Bronchial epithelial cell (primary cell): ENCODE measurements at regions not wholly inside any gene's neighbourhood (a gene's known extent, or its start where the extent isn't known, plus 50 kb on each side); places are given as distances from the start of the nearest gene placed in this dataset.

Experiments
- DNase-seq: peaks from one replicate; pipeline ENCODE4 v3.0.0-alpha.2; 2010; ENCODE audit warnings: low read depth
- FAIRE-seq: peaks from 2 replicates; lab custom pipeline; 2011; peaks lifted over from hg19 to GRCh38; lab: Jason Lieb, UNC
- H3K27me3 ChIP-seq: 2 replicates; pipeline ENCODE4 v1.5.1; 2011; ENCODE audit warnings: low read length; ENCODE audit not compliant: control insufficient read depth, insufficient read depth
- H3K36me3 ChIP-seq: 2 replicates; pipeline ENCODE4 v1.5.1; 2011; ENCODE audit warnings: low read length; ENCODE audit not compliant: control insufficient read depth, insufficient read depth
- H3K4me3 ChIP-seq: 2 replicates; pipeline ENCODE4 v1.5.1; 2011; ENCODE audit warnings: mild to moderate bottlenecking, low read depth, low read length, control low read depth
- TF ChIP-seq, protein P1 (sequence below): IDR thresholded peaks from 2 replicates; pipeline ENCODE4 v1.5.1; 2011; ENCODE audit warnings: mild to moderate bottlenecking, moderate library complexity, low read length, control low read depth, inconsistent platforms; ENCODE audit not compliant: insufficient read depth, severe bottlenecking

DNA sequence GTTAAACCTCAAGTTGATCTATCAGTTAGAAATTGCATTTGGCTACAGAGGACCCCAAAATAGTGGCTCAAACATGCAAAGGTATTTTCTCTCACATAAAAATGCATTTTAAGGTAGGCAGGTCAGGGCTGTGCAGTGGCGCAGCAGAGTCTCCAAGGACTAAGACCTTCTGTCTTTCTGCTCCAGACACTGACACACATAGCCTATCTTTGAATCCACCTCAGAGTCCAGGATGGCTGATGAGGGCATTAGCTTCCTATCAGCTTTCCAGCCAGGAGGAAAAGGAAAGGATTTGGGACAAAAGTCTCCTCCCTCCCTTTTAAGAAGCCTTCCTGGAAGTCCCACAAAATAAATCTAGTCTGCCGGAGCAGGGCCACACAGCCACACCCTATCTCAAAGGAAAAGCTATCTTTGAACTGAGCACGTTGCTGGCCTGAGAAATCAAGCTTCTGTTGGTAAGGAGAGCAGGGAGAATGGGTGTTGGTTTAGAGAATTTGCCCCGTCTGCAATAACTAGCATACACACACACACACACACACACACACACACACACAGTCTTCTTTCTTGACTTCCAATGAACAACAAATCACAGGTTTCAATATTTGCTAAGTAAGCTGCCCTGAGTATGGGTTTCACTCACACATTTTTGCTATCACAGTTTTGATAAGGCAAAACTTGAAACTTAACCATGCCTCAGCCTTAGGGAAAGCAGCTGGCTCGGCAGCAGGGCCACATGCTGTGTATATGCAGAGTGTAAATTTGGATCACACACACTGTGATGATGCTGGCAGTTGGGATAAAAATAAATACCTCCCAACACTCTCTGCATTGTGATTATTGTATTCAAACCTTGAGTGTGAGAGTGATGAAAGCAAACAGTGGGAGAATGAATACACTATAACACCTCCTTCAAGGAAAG lies 116.6 kb upstream of the MAP3K1 start:
- Histone ChIP-seq H3K4me3 (no peak overlapping the region), H3K27me3 (no peaks in the 10 kb centered on the region), H3K36me3 (no peaks in the 10 kb centered on the region)
- DNase-seq (no peak), FAIRE-seq (peak; percentile 55)
- TF ChIP-seq, protein P1, sequence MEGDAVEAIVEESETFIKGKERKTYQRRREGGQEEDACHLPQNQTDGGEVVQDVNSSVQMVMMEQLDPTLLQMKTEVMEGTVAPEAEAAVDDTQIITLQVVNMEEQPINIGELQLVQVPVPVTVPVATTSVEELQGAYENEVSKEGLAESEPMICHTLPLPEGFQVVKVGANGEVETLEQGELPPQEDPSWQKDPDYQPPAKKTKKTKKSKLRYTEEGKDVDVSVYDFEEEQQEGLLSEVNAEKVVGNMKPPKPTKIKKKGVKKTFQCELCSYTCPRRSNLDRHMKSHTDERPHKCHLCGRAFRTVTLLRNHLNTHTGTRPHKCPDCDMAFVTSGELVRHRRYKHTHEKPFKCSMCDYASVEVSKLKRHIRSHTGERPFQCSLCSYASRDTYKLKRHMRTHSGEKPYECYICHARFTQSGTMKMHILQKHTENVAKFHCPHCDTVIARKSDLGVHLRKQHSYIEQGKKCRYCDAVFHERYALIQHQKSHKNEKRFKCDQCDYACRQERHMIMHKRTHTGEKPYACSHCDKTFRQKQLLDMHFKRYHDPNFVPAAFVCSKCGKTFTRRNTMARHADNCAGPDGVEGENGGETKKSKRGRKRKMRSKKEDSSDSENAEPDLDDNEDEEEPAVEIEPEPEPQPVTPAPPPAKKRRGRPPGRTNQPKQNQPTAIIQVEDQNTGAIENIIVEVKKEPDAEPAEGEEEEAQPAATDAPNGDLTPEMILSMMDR, result no peak

DNA sequence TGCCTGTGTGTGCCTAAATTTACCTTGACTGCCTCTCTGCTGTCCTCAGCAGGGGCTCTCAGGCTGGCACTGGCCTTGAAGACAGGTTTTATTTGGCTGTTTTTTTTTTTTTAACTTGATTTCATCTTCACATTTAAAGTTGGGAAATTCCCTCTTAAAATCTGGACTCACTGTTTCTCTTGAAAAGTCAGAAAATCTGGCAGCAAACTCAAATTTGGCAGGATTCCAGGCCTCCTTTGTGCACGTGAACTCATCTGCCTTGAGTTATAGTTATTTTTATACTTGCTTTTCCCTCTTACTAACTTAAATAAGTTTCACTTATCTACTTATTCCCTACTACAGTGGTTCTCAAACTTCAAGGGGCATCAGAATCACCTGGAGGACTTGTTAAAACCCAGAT lies 118.4 kb upstream of the MAP3K1 start:
- TF ChIP-seq, protein P1, result no peak
- FAIRE-seq, result no peak

DNA sequence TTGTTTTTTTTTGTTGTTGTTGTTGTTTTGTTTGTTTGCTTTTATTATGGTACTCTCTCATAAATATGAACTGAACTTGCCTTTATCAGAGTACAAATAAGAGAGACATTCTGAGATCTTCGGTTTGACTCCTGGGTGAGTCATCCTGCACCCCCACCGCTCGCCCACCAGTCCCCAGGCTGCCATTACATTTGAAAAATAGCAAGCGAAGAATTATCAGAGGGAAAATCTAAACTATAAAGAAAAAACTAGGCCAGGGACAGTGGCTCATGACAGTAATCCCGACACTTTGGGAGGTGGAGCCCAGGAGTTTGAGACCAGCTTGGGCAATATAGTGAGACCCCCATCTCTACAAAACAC lies 122.1 kb upstream of the MAP3K1 start:
- FAIRE-seq (no peak), DNase-seq (no peak)
- peaks cover 2% of the 10 kb centered on the region for H3K27me3 ChIP-seq
- no peak overlapping the region for H3K4me3 ChIP-seq
- no peaks in the 10 kb centered on the region for H3K36me3 ChIP-seq
- TF ChIP-seq, protein P1, result no peak

More for the DNA sequence above, 118.4 kb upstream of the MAP3K1 start:
- no peaks in the 10 kb centered on the region for H3K27me3 ChIP-seq
- no peak for DNase-seq
- H3K4me3 ChIP-seq, result no peak overlapping the region
- H3K36me3 ChIP-seq, result no peaks in the 10 kb centered on the region

DNA sequence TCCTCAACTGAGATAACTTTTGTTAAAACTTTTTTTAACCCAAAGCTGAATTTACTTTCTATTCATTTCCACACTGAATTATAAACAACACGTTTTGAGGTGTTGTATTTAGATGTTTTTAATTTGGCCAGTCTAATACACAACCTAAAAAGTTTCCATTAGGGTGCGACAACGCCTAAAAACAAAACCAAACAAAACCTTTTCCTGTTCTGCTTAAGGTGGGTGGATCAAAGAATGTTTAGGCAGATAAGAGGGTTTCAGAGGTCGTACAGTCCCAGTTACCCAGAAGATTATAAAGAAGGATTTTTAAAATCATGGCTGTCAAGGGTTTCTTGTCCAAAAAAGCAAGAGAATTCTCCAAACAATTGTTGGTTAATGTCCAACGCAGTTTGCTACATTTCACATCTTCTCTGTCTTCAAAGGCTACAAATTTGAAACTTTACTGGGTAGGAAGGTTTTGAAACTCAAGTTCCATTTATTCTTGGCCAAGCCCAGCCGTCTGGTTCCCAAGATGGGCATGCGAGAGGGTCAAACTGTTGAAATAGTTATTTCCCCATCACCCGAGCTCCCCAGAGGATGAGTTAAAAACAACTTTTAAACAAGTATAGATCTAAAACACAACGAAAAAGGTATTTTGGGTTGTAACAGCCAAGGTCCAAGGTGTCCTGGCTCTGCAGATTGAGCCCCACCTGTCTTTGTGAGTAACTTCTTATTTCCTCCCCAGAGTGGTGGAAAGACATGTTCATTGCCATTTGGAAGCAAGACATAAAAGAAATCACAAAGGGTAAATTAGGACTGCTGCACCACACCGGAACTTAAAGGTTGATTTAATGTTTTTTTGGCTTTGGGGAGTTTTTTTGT lies 122.8 kb upstream of the MAP3K1 start:
- no peak for FAIRE-seq

DNA sequence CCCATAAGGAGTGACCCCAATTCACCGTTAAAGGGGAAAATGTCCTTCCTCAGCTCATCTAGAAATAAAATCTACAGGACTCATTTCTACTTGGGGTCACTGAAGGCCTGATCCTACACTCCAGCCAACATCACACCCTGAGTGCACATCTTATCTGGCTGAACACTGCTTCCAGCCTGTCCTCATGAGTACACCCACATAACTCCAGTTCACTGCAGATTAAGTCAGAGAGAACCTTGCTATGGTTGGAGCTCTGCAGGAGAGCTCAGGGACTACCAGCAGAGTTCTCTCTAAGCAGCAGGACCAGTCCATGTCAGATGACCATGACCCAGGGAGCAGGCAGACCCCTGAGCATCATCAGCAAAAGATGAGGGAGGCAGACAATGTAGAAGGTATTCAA lies 126.9 kb upstream of the MAP3K1 start:
- TF ChIP-seq, protein P1, result no peak
- Histone ChIP-seq H3K4me3 (no peak overlapping the region), H3K27me3 (peaks cover 2% of the 10 kb centered on the region), H3K36me3 (no peaks in the 10 kb centered on the region)
- peak; percentile 32 for FAIRE-seq
- no peak for DNase-seq

More for the DNA sequence above, 122.8 kb upstream of the MAP3K1 start:
- H3K4me3 ChIP-seq, result no peak overlapping the region
- H3K36me3 ChIP-seq, result no peaks in the 10 kb centered on the region
- peaks cover 2% of the 10 kb centered on the region for H3K27me3 ChIP-seq
- DNase-seq, result no peak
- TF ChIP-seq, protein P1, result no peak
